HG03432 (cell line): ENCODE measurements at regions not wholly inside any gene's neighbourhood (a gene's known extent, or its start where the extent isn't known, plus 50 kb on each side); places are given as distances from the start of the nearest gene placed in this dataset.
"Not testable (repeated sequence)": the region's sequence is repeated elsewhere in the genome, so short reads cannot be mapped to it uniquely, and the experiment has no call there.

Source experiments
- ATAC-seq: cut with Tn5 transposase; IDR thresholded peaks from one replicate; pipeline ENCODE4 v1.9.1; 2021; ENCODE audit warnings: mild to moderate bottlenecking, moderate library complexity; ENCODE audit not compliant: unreplicated experiment

DNA sequence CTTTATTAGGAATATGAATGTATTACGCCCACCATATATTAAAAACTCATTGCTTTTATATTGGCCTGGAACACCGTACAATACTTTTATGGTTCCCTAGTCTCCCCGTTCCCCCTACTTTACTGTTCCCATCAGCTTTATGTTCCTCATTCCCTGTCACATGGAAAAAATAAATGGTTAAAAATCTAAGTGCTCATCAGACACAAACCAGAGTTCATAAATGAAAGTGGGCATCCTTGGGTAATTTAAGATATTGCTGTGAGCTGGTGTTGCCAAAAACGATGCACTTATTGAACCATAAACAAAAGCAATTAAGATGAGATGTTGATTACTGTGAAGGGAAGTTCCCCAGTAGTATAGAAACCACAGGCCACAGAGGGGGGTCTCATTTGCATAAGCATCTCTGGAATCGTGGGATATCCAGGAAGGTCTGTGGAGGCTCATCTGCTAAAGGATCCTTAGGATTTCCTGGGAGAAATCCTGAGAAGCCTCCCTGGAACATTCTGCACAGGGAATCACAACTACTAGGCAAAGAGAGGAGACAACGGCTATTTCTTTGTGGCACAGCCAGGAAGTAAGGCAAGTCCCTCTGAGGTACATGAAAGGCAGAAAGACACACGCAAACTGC lies 591.4 kb upstream of the CDH11 start:
- ATAC-seq: no peak

GRCh38 chr16:65710107-65710506 lies 588.2 kb upstream of the CDH11 start:
- ATAC-seq: no peak

GRCh38 chr16:65704866-65705265 lies 583.0 kb upstream of the CDH11 start:
- ATAC-seq: no peak

GRCh38 chr16:65702707-65703402 lies 581.0 kb upstream of the CDH11 start:
- no peak for ATAC-seq

GRCh38 chr16:65700596-65700995 lies 578.7 kb upstream of the CDH11 start:
- no peak for ATAC-seq

DNA sequence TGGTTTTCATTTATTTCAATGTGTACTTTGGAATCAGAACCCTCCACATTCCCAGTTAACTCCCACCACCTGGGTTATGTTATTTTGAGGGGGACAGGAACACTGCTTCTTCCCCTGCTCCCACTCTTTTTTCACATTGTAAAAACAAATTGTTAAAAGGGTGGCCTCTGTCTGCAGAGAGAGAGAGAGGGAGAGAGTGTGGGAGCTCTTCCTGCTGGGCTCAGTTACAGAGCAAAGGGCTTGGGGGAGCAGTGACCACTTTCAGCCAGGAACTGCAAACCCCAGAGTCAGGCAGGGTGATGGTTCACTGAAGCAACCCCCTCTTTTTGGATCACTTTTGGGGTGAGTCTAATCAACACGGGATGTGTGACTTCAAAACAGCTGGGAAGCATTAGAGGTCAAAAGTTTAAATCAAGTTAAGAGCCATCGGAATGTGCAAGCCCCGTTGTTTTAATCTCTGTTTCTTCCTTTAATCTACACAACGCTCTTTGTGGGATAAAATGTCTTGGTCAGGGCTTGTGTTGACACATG lies 577.0 kb upstream of the CDH11 start:
- ATAC-seq: no peak

- ATAC-seq: no peak
Observed at GRCh38 chr16:65697521-65697920, 575.7 kb upstream of the CDH11 start.

DNA sequence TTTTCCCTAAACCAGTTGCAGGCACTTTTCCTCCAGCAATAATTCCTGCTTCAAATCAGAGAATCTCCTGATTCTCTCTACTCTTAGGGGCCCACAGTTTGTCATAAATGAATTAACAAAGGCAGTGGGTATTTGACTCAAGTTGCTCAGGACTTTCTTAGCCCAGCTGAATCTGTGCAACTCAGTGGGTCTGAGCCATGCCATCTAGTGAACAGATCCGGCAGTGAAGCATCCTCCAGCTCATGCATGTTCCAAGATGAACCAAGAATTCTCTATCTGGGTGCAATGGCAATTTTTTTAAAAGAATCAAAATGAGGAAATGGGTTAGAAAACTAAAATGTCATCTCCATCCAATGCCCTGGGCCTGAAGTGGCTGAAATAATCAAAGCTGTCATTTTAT lies 575.2 kb upstream of the CDH11 start:
- ATAC-seq: no peak

DNA sequence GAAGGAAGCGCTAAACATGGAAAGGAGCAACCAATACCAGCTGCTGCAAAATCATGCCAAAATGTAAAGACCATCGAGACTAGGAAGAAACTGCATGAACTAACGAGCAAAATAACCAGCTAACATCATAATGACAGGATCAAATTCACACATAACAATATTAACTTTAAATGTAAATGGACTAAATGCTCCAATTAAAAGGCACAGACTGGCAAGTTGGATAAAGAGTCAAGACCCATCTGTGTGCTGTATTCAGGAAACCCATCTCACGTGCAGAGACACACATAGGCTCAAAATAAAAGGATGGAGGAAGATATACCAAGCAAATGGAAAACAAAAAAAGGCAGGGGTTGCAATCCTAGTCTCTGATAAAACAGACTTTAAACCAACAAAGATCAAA lies 570.0 kb upstream of the CDH11 start:
- not testable (repeated sequence) for ATAC-seq

- no peak for ATAC-seq
Observed at GRCh38 chr16:65689726-65690125, 567.9 kb upstream of the CDH11 start.

GRCh38 chr16:65688301-65688700 lies 566.4 kb upstream of the CDH11 start:
- ATAC-seq: no peak

DNA sequence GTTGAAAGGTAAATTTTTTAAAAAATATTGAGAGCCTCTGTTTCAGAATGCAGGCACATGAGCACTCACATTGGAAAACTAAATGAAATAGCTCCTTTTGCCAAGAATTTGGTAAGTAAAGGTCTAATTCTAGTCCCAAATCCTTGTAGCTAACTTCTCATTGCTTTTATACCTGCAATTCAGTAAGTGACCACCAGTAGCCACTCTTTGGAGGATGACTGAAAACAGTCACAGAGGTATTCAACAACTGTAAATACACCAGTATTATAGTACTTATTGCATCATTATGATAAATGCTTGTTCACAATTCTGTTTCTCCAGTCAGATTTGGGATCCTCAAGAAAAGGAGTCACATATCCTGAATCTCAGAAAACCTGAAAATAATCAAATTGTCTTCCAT lies 562.4 kb upstream of the CDH11 start:
- no peak for ATAC-seq

GRCh38 chr16:65681406-65681805 lies 559.5 kb upstream of the CDH11 start:
- ATAC-seq: no peak

DNA sequence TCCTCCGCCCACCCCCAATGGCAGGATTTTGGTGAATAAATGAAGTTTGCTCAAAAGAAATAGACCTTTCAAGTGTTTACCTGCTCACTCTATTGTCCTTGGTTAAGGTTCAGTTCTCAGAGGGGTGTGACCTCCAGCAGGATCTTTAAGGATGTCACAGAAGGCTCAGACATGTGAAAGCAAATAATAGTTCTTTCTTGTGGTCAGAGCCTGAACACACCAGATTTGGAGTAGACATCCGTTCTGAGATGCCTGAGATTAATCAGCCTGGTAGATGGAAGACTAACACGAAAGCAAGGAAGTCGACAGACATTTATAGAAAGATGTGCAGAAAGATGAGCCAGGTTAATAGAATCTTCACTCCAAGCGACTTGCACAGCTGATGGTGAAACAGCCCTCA lies 557.9 kb upstream of the CDH11 start:
- ATAC-seq: no peak

DNA sequence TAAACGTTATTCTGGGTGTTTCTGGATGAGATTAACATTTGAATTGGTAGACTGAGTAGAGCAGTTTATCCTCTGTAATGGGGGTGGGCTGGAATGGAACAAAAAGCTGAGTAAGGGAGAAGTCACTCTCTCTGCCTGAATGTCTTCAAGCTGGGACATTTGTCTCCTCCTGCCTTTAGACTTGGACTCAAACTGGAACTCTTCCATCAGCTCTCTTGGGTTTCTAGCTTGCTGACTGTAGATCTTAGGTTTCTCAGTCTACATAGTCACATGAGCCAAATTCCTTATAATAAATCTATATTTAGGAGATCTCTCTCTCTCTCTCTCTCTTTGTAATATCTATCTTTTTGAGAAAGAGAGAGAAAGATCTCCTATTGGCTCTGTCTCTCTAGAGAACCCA lies 553.3 kb upstream of the CDH11 start:
- no peak for ATAC-seq

DNA sequence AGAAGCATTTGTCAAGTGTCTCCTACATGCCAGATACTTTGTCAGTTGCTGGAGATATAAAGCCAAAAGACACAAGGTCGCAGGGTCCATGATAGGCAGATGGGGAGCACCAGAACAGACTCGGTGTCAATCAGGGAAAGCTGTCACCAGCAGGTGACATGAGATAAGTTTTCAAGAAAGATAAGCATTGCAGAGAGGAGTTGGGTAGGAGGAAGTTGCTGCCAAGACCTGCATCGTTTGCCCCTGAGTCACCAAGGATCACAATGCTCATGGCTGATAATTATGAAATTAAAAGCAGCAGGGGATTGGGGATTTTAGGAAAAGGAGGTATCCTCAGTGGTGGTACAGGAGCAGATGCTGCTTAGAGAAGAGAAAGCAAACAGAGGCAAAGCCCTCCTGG lies 551.1 kb upstream of the CDH11 start:
- ATAC-seq: no peak

DNA sequence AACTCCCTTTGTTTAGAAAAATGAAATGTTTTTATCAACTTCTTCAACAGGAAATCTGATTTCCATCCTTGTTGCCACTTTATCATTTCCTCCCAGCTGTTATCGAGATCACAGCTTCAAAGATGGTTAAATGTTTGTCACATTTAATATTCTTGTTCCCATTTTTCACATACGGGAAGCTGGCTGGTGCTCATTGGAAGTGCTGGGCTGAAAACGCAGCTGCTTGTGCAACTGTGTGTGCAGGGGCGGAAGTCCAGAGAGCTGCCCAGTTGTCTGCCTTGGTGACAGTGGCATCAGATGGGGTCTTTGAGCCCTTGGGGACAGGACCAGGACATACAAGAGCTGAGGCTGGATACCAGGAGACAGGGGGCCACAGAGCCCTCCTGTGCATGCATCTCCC lies 549.2 kb upstream of the CDH11 start:
- no peak for ATAC-seq

DNA sequence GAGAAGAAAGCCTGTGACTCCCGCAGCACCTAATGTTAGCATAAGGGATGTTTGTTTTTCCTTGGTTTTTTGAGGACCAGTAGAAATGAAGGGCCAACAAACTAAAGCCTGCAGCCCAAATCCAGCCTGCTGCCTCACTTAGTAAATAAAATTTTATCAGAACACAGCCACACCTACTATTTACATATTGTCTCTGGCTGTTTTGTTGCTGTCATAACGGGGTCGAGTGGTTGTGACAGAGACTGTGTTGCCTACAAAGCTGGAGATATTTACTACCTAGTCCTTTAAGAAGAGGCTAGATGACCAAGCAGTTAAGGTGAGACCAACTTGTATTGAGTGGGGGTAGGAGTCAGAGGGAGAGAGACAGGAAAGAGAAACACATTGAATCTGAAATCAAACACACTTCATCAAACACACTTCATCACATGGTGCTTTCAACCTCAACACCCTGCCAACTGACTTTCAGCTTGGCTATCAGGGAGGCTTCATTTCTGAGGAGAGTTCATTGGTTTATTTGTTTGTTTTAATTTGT lies 546.3 kb upstream of the CDH11 start:
- ATAC-seq: no peak

- no peak for ATAC-seq
Observed at GRCh38 chr16:65667011-65667578, 545.2 kb upstream of the CDH11 start.

DNA sequence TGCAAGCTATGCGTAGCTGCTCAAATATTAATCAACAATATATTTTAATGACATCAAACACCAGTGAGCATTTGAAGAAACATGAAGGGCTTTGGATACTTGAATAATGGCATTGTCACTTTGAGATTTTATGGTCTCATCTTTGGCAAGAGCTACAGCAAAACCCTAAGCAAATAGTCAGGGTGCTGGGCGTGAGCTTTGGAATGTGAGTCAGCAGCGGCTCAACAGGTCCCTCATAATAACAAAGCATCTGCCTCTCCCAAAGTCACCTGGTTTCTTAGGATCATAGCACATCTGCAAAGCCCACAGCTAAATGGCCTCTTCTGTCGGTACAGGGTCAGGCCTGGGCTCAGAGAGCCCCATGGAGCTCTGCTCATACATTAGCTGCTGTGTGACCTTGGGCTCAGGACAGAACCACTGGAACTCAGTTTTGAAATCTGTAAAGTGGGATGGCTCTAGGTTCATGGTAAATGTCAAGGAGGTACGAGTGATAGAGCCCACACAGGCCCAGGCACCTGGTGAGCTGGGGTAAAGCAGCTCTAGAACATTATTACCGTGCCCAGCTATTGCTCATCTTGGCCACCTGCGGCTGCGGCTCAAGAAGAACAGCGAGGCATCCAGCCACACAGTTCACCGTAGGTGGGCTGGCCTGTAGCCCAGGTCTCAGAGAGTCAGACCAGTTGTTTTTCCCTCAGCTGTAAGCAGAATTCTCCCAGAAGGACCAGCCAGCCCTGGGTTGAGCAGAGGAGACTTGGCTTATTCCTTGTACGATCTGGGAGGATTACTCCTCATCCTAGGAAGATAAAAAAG lies 544.5 kb upstream of the CDH11 start:
- ATAC-seq: no peak

DNA sequence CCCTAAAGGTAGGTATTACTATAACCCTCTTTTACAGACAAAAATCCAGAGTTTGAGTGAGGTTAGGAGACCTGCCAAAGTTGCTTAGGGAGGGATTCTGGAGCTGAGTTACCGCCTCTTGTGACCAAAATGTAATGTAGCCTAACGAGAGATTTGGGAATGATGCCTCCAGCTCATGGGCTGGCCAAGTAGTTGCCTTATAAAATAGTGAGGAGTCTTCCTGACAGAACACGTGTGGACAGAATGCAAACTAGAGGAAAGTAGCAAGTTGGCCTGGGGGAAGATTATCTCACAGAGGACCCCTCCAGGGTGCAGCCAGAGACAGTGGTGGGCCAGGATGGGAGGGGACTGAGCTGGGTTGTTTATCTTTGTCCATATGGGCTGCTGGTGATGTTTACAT lies 543.7 kb upstream of the CDH11 start:
- no peak for ATAC-seq
